SK-N-SH treated with all-trans-retinoic acid at 6 μM for 48 hours (cell line): ENCODE measurements at regions not wholly inside any gene's neighbourhood (a gene's known extent, or its start where the extent isn't known, plus 50 kb on each side); places are given as distances from the start of the nearest gene placed in this dataset.

Experiments
- ATAC-seq: fragments of 200-7000 bp; cut with Tn5 transposase; 3 replicates; pipeline ENCODE4 v1.9.1; 2020; ENCODE audit warnings: mild to moderate bottlenecking, moderate library complexity
- ARNTL ChIP-seq: fragments of 450-650 bp; formaldehyde crosslinking; IDR thresholded peaks from 2 replicates; pipeline ENCODE4 v1.5.0; 2020; ENCODE audit warnings: low read depth, mild to moderate bottlenecking, moderate library complexity, borderline replicate concordance
- BACH2 ChIP-seq: fragments of 250-450 bp; sonication (Bioruptor Pico); IDR thresholded peaks from 2 replicates; pipeline ENCODE4 v1.9.0; 2021; ENCODE audit warnings: mild to moderate bottlenecking, borderline replicate concordance
- CSRNP3 ChIP-seq: fragments of 250-450 bp; sonication (Bioruptor Pico); IDR thresholded peaks from 2 replicates; pipeline ENCODE4 v1.5.1; 2021; ENCODE audit warnings: mild to moderate bottlenecking, moderate library complexity
- ESRRG ChIP-seq: fragments of 250-450 bp; sonication (Bioruptor Pico); IDR thresholded peaks from 2 replicates; pipeline ENCODE4 v1.6.1; 2021; ENCODE audit warnings: mild to moderate bottlenecking
- GLIS3 ChIP-seq: fragments of 250-450 bp; sonication (Bioruptor Pico); IDR thresholded peaks from 2 replicates; pipeline ENCODE4 v1.5.0; 2020; ENCODE audit warnings: mild to moderate bottlenecking, moderate library complexity
- OSR1 ChIP-seq: fragments of 250-450 bp; sonication (Bioruptor Pico); IDR thresholded peaks from 2 replicates; pipeline ENCODE4 v1.8.0; 2022; ENCODE audit warnings: moderate library complexity, mild to moderate bottlenecking, inconsistent platforms
- PPARA ChIP-seq: fragments of 250-450 bp; sonication (Bioruptor Pico); IDR thresholded peaks from 2 replicates; pipeline ENCODE4 v1.5.0; 2020; ENCODE audit warnings: mild to moderate bottlenecking, borderline replicate concordance
- RARB ChIP-seq: fragments of 250-450 bp; sonication (Bioruptor Pico); IDR thresholded peaks from 2 replicates; pipeline ENCODE4 v1.8.0; 2021; ENCODE audit warnings: mild to moderate bottlenecking, moderate library complexity
- SNAI2 ChIP-seq: fragments of 250-450 bp; sonication (Bioruptor Pico); IDR thresholded peaks from 2 replicates; pipeline ENCODE4 v1.5.0; 2020; ENCODE audit warnings: mild to moderate bottlenecking, moderate library complexity
- TCF4 ChIP-seq: fragments of 250-450 bp; sonication (Bioruptor Pico); IDR thresholded peaks from 2 replicates; pipeline ENCODE4 v1.8.0; 2021; ENCODE audit warnings: mild to moderate bottlenecking, moderate library complexity, borderline replicate concordance
- TOX ChIP-seq: fragments of 250-450 bp; sonication (Bioruptor Pico); IDR thresholded peaks from 2 replicates; pipeline ENCODE4 v1.8.0; 2021; ENCODE audit warnings: mild to moderate bottlenecking, moderate library complexity, borderline replicate concordance
- ZC3H10 ChIP-seq: fragments of 250-450 bp; sonication (Bioruptor Pico); IDR thresholded peaks from 2 replicates; pipeline ENCODE4 v1.5.1; 2021; ENCODE audit warnings: mild to moderate bottlenecking, moderate library complexity
- ZFP3 ChIP-seq: fragments of 250-450 bp; sonication (Bioruptor Pico); IDR thresholded peaks from 2 replicates; pipeline ENCODE4 v1.5.0; 2020; ENCODE audit warnings: mild to moderate bottlenecking, moderate library complexity
- ZFP30 ChIP-seq: fragments of 450-650 bp; formaldehyde crosslinking; IDR thresholded peaks from 2 replicates; pipeline ENCODE4 v1.5.0; 2022; ENCODE audit warnings: mild to moderate bottlenecking, moderate library complexity
- ZNF565 ChIP-seq: fragments of 450-650 bp; formaldehyde crosslinking; conservative IDR thresholded peaks from 2 replicates; pipeline ENCODE4 v1.5.0; 2020; ENCODE audit warnings: low read depth, mild to moderate bottlenecking, moderate library complexity
- ZNF70 ChIP-seq: fragments of 450-650 bp; formaldehyde crosslinking; IDR thresholded peaks from 2 replicates; pipeline ENCODE4 v1.5.0; 2020; ENCODE audit warnings: mild to moderate bottlenecking, moderate library complexity
- ZNF8 ChIP-seq: fragments of 450-650 bp; formaldehyde crosslinking; IDR thresholded peaks from 2 replicates; pipeline ENCODE4 v1.5.0; 2020; ENCODE audit warnings: mild to moderate bottlenecking, moderate library complexity
- TF ChIP-seq, protein P1 (sequence below): fragments of 250-450 bp; sonication (Bioruptor Pico); IDR thresholded peaks from 2 replicates; pipeline ENCODE4 v1.8.0; 2021; ENCODE audit warnings: low read depth, mild to moderate bottlenecking, moderate library complexity, borderline replicate concordance
- TF ChIP-seq, protein P2 (sequence below): fragments of 250-450 bp; sonication (Bioruptor Pico); IDR thresholded peaks from 2 replicates; pipeline ENCODE4 v1.8.0; 2020; ENCODE audit warnings: mild to moderate bottlenecking, moderate library complexity, borderline replicate concordance

DNA sequence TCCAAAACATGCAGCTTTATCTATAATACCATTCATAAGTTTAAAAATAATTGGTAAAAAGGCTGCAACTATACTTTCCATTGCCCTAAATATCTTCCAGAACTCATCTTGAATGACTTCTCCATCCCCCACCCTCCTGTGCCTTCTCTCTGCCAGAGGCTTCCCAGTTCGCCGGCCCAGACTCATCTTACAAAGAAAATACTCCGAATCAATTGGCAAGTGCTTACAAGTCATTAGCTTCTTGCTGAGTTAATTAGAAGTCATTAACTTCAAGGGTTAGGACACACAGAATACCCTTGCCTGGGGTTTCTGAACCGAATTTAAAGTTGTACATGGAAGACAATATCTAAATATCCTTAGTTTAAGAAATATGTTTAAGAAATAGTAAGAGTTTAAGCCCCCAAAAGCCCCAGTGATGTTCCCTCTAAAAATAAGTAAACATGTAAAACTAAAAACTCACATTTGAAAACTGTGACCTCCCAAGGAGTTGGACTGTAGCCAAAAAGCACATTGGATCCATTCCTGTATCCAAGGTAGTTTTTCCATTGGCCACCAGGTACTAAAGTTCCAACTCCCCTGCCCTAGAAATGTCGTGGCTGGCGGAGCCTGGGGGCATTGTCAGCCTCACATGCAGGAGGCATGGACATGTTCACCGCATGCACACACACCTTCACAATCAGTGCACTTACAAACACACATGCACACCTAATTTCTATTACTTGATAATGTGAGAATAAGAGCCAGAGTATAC is 535.2 kb upstream of the FAT1 start:
- ATAC-seq: no peak

DNA sequence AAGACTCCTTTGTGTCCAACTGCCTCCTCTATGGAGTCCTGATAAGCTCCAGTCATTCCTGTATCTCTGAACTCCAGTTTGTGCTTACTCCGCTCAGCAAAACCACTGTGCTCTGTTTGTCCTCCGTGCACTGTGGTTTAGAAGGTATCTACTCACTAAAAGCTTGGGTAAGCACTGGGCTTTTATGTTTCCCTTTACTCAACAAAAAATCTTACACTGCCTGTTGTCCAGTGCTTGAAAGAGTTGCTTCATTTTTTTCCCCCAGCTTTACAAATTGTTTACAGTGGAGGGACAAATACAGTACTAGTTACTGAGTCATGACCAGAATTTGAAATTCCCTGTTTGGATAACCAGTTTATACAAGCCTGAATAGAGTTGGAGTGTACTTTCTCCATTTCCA is 545.3 kb upstream of the FAT1 start:
- no peak for ATAC-seq
- no peak for TF ChIP-seq ZC3H10 (CRISPR knock-in tag)
- TF ChIP-seq RARB (CRISPR knock-in tag): no peak
- no peak for TF ChIP-seq TCF4 (CRISPR knock-in tag)
- TF ChIP-seq, protein P1, sequence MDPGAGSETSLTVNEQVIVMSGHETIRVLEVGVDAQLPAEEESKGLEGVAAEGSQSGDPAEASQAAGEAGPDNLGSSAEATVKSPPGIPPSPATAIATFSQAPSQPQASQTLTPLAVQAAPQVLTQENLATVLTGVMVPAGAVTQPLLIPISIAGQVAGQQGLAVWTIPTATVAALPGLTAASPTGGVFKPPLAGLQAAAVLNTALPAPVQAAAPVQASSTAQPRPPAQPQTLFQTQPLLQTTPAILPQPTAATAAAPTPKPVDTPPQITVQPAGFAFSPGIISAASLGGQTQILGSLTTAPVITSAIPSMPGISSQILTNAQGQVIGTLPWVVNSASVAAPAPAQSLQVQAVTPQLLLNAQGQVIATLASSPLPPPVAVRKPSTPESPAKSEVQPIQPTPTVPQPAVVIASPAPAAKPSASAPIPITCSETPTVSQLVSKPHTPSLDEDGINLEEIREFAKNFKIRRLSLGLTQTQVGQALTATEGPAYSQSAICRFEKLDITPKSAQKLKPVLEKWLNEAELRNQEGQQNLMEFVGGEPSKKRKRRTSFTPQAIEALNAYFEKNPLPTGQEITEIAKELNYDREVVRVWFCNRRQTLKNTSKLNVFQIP (CRISPR knock-in tag): no peak
- TF ChIP-seq SNAI2 (CRISPR knock-in tag): no peak
- no peak for TF ChIP-seq ZNF565 (CRISPR knock-in tag)

More for the DNA sequence above, 535.2 kb upstream of the FAT1 start:
- TF ChIP-seq CSRNP3 (no peak), OSR1 (no peak), PPARA (CRISPR knock-in tag) (no peak), ZFP3 (CRISPR knock-in tag) (no peak), ARNTL (CRISPR knock-in tag) (no peak), ESRRG (CRISPR knock-in tag) (no peak), GLIS3 (CRISPR knock-in tag) (no peak), ZNF8 (CRISPR knock-in tag) (no peak), ZFP30 (CRISPR knock-in tag) (no peak), SNAI2 (CRISPR knock-in tag) (no peak), ZNF565 (CRISPR knock-in tag) (no peak), ZNF70 (no peak), TCF4 (CRISPR knock-in tag) (no peak), BACH2 (no peak), TOX (CRISPR knock-in tag) (no peak)
- TF ChIP-seq, protein P2, sequence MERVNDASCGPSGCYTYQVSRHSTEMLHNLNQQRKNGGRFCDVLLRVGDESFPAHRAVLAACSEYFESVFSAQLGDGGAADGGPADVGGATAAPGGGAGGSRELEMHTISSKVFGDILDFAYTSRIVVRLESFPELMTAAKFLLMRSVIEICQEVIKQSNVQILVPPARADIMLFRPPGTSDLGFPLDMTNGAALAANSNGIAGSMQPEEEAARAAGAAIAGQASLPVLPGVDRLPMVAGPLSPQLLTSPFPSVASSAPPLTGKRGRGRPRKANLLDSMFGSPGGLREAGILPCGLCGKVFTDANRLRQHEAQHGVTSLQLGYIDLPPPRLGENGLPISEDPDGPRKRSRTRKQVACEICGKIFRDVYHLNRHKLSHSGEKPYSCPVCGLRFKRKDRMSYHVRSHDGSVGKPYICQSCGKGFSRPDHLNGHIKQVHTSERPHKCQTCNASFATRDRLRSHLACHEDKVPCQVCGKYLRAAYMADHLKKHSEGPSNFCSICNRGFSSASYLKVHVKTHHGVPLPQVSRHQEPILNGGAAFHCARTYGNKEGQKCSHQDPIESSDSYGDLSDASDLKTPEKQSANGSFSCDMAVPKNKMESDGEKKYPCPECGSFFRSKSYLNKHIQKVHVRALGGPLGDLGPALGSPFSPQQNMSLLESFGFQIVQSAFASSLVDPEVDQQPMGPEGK: no peak
- TF ChIP-seq, protein P1 (CRISPR knock-in tag): no peak

DNA sequence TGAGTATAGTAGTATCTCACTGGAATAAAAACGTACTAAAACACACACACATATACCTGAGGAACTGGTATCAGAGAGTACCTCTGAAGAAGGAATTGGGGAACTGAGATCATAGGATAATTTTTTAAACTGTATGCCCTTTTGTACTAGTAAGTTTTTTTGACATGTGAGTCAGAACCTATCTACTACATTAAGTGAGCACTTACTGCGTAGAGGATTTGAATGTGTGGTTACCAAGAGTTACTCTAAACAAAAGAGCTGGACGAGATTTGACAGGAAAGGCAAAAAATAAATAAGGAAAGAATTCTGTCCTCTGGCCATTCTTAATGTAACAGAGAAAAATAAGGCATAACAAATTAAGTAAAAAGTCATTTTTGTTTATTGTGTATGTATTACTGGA is 546.5 kb upstream of the FAT1 start:
- TF ChIP-seq ZFP30 (CRISPR knock-in tag): no peak
- no peak for TF ChIP-seq SNAI2 (CRISPR knock-in tag)

GRCh38 chr4:187271848-187272247 is 548.2 kb upstream of the FAT1 start:
- ATAC-seq: no peak
- TF ChIP-seq RARB (CRISPR knock-in tag) (no peak), ZNF70 (no peak), SNAI2 (CRISPR knock-in tag) (no peak), PPARA (CRISPR knock-in tag) (no peak)
- TF ChIP-seq, protein P2: no peak

More for the DNA sequence above, 546.5 kb upstream of the FAT1 start:
- no peak for ATAC-seq
